Nephron (organoid): ENCODE measurements at regions not wholly inside any gene's neighbourhood (a gene's known extent, or its start where the extent isn't known, plus 50 kb on each side); places are given as distances from the start of the nearest gene placed in this dataset.

Experiments
- H3K27ac Mint-ChIP-seq, 3 experiments: 2 replicates each; pipeline ENCODE4 v1.8.0; 2020; ENCODE audit warnings: mixed read lengths in 3 of 3, mild to moderate bottlenecking in 2 of 3, moderate library complexity in 1 of 3
- H3K27me3 Mint-ChIP-seq: 2 replicates; pipeline ENCODE4 v1.8.0; 2021; ENCODE audit warnings: low read depth, mild to moderate bottlenecking, moderate library complexity, mixed read lengths
- H3K36me3 Mint-ChIP-seq: 2 replicates; pipeline ENCODE4 v1.8.0; 2020; ENCODE audit warnings: low read depth, mixed read lengths
- H3K4me1 Mint-ChIP-seq: 2 replicates; pipeline ENCODE4 v1.8.0; 2020; ENCODE audit warnings: mixed read lengths
- H3K4me3 Mint-ChIP-seq, 3 experiments: 2 replicates each; pipeline ENCODE4 v1.8.0; 2020; ENCODE audit warnings: mild to moderate bottlenecking in 3 of 3, mixed read lengths in 3 of 3, moderate library complexity in 2 of 3
- H3K9me3 Mint-ChIP-seq: 2 replicates; pipeline ENCODE4 v1.8.0; 2020; ENCODE audit warnings: mixed read lengths
- TF ChIP-seq, protein P1 (sequence below), 3 experiments: fragments of 200-600 bp; sonication (generic); IDR thresholded peaks; one replicate each; pipeline ENCODE4 v1.5.0; 2021; ENCODE audit warnings: antibody characterized with exemption in 3 of 3; ENCODE audit not compliant: unreplicated experiment in 3 of 3

DNA sequence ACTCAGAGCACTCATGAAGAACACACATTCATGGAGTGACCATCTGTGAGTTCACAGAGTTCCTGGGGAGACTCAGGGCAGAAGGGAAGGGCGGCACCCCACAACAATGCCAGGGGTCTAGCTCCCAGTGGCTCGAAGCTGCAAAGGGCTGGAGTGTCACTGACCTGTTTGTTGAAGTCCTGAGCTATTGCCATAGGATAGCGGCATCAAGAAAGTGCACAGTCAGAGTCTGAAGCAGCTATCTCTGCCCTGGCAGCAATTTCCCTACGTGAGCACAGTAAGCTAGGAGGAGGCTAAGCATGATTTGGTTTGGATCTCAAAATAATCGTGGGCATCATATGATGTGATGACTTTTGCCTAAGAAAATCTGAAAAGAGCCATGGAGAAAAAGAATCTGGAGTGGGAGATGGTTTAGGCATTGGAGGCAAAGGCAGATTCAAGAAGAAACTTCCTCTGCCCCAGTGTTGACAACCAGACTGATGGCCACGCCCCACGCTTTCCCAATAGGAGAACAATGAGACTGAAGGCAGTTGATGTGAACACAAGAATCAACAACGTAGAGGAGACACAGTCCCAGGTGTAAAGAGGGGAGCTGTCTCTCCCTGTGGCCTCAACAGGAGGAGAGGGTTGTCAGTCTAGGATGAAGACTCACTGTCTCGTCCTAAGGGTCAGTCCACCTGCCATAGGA, 100.0 kb upstream of the SLC25A33 start:
- Mint-ChIP-seq H3K9me3 (no peaks in the 10 kb centered on the region), H3K4me1 (peaks cover 77% of the 10 kb centered on the region), H3K4me3 (no peak overlapping the region), H3K36me3 (no peaks in the 10 kb centered on the region), H3K27ac (peak overlapping the region; percentile 54 to 76 (median 57)), H3K27me3 (no peaks in the 10 kb centered on the region)
- TF ChIP-seq, protein P1, sequence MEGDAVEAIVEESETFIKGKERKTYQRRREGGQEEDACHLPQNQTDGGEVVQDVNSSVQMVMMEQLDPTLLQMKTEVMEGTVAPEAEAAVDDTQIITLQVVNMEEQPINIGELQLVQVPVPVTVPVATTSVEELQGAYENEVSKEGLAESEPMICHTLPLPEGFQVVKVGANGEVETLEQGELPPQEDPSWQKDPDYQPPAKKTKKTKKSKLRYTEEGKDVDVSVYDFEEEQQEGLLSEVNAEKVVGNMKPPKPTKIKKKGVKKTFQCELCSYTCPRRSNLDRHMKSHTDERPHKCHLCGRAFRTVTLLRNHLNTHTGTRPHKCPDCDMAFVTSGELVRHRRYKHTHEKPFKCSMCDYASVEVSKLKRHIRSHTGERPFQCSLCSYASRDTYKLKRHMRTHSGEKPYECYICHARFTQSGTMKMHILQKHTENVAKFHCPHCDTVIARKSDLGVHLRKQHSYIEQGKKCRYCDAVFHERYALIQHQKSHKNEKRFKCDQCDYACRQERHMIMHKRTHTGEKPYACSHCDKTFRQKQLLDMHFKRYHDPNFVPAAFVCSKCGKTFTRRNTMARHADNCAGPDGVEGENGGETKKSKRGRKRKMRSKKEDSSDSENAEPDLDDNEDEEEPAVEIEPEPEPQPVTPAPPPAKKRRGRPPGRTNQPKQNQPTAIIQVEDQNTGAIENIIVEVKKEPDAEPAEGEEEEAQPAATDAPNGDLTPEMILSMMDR (IDR thresholded peaks at IDR 0.05; ENCODE audit: unreplicated experiment in 3 of 3) = no peak

DNA sequence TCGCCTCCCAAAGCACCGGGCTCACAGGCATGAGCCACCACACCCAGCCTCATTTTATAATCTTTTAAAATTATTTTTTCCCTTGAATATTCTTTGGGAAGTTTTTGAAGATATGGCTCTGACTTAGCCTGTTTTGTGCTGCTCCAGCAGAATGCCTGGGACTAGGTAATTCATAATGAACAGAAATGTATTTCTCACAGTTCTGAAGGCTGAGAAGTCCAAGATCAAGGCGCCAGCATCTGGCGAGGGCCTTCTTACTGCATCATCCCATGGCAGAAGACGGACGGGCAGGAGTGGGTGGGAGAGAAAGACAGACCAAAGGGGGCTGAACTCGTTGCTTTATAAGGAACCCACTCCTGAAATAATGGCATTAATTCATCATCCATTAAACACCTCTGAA, 99.0 kb upstream of the SLC25A33 start:
- no peak overlapping the region for H3K4me3 Mint-ChIP-seq
- H3K9me3 Mint-ChIP-seq = no peaks in the 10 kb centered on the region
- H3K27me3 Mint-ChIP-seq = no peaks in the 10 kb centered on the region
- H3K4me1 Mint-ChIP-seq = peaks cover 75% of the 10 kb centered on the region
- TF ChIP-seq, protein P1 (IDR thresholded peaks at IDR 0.05; ENCODE audit: unreplicated experiment in 3 of 3) = no peak
- no peaks in the 10 kb centered on the region for H3K36me3 Mint-ChIP-seq
- H3K27ac Mint-ChIP-seq = peak overlapping the region; percentile 96 to 98 (median 97)

DNA sequence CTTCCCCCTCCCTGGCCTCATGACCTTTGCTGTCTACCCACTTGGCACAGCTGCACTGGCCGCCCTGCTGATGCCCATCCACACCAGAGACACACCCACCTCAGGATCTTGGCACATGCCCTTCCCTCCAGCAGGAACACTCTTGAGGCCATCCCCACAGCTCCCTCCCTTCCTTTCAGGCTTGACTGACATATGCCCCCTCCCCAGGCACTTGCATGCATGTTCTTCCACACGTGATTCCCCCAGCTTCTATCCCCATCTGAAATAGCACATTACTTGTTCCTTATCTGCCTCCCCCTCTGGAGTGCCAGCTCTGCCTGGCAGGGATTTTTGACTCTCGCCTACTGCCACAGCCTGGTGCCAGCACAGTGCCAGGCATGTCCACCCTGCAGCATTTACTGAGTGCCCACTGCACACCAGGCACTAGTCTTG, 98.5 kb upstream of the SLC25A33 start:
- Mint-ChIP-seq H3K27ac (peak overlapping the region; percentile 96 to 98 (median 97)), H3K9me3 (no peaks in the 10 kb centered on the region), H3K4me3 (no peak overlapping the region), H3K27me3 (no peaks in the 10 kb centered on the region), H3K4me1 (peaks cover 71% of the 10 kb centered on the region), H3K36me3 (no peaks in the 10 kb centered on the region)
- TF ChIP-seq, protein P1 (IDR thresholded peaks at IDR 0.05; ENCODE audit: unreplicated experiment in 3 of 3) = no peak

DNA sequence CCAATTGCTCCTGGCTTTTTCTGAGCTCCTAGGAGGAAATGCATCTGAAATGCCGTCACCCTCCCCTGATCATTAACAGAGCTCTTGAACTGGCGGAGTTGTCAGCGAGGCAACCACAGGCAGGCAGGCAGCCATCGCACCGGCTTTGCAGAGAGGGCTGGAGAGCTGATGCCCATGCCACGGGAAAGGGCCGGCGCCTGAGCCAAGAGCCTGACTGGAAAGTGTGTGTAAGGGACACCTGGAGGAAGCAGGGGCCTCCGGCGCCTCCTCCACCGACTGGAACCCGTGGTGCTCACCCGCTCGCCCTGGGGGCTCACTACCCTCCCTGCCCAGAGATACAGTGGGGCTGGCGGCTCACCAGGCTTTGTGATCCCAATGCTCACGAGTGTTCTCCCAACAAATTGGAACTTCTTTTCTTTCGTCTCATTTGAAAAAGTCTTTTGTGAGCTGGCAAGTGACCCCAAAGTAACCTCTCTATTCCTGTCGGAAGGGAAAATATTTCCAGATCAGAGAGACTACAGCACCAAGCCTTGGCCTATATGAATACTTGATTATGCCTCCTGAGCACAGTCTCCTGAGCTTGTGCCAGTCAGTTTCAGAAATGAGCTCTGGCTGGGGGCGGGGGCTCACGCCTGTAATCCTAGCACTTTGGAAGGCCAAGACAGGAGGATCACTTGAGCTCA, 97.7 kb upstream of the SLC25A33 start:
- Mint-ChIP-seq H3K4me1 (peaks cover 73% of the 10 kb centered on the region), H3K9me3 (no peaks in the 10 kb centered on the region), H3K36me3 (no peaks in the 10 kb centered on the region), H3K4me3 (peak overlapping the region in 2 of 3 experiments; percentile 9 to 18), H3K27me3 (no peaks in the 10 kb centered on the region), H3K27ac (peak overlapping the region; percentile 96 to 98 (median 97))
- TF ChIP-seq, protein P1 (IDR thresholded peaks at IDR 0.05; ENCODE audit: unreplicated experiment in 3 of 3) = no peak

DNA sequence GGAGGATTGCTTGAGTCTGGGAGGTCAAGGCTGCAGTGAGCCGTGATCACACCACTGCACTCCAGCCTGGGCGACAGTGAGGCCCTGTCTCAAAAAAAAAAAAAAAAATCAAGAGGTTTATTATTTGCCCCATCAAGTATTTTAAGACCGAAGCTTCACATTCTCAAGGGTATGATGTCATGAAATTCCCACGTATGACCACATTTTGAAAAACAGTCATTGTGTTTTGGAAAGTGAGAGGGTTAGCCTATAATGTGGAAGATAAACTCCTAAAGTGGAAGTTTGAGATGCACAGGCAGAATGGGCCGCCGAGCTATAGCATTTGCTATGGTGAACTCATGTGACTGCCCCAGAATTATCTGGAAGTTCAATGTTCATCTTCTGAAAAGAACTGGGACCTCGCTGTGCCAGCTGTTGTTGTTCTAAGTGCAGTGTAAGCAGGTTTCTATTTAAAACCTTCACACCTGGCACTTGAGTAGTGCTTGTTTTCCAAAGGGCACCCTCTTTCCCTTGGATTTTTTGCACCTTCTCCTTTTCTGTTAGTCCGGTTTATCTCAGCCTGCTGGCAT, 96.9 kb upstream of the SLC25A33 start:
- H3K27me3 Mint-ChIP-seq = no peaks in the 10 kb centered on the region
- H3K36me3 Mint-ChIP-seq = no peaks in the 10 kb centered on the region
- TF ChIP-seq, protein P1 (IDR thresholded peaks at IDR 0.05; ENCODE audit: unreplicated experiment in 3 of 3) = no peak
- peak overlapping the region; percentile 86 to 98 (median 97) for H3K27ac Mint-ChIP-seq
- peak overlapping the region in 1 of 3 experiments; percentile 51 for H3K4me3 Mint-ChIP-seq
- peaks cover 73% of the 10 kb centered on the region for H3K4me1 Mint-ChIP-seq
- no peaks in the 10 kb centered on the region for H3K9me3 Mint-ChIP-seq
